WTC11 (cell line): ENCODE measurements at regions not wholly inside any gene's neighbourhood (a gene's known extent, or its start where the extent isn't known, plus 50 kb on each side); places are given as distances from the start of the nearest gene placed in this dataset.

Experiments used
- ATAC-seq: fragments of 200-7000 bp; cut with Tn5 transposase; 2 replicates; pipeline ENCODE4 v1.10.0; 2021; ENCODE audit warnings: mild to moderate bottlenecking, moderate library complexity
- CTCF ChIA-PET: fragments of 300-600 bp; sonication (Branson Sonifier 250); formaldehyde crosslinking; loops from one replicate; lab custom pipeline; 2021; ENCODE audit warnings: antibody characterized with exemption; lab: Charles Lee
- POLR2A ChIA-PET: fragments of 350-600 bp; sonication (Branson Sonifier 250); formaldehyde crosslinking; loops from one replicate; lab custom pipeline; 2021; ENCODE audit warnings: antibody characterized with exemption; lab: Charles Lee
- DNase-seq: peaks from one replicate; pipeline ENCODE4 v3.0.0; 2021; ENCODE audit warnings: low spot score
- H3K27ac Mint-ChIP-seq: 2 replicates; pipeline ENCODE4 v1.8.0; 2021; ENCODE audit warnings: mixed read lengths
- H3K27me3 Mint-ChIP-seq: 2 replicates; pipeline ENCODE4 v1.8.0; 2021; ENCODE audit warnings: low read depth, mild to moderate bottlenecking, moderate library complexity, mixed read lengths
- H3K36me3 Mint-ChIP-seq: 2 replicates; pipeline ENCODE4 v1.8.0; 2021; ENCODE audit warnings: mixed read lengths
- H3K4me1 Mint-ChIP-seq: 2 replicates; pipeline ENCODE4 v1.8.0; 2022; ENCODE audit warnings: mixed read lengths
- H3K4me3 Mint-ChIP-seq: 2 replicates; pipeline ENCODE4 v1.8.0; 2021; ENCODE audit warnings: mild to moderate bottlenecking, moderate library complexity, mixed read lengths
- H3K9me3 Mint-ChIP-seq: 2 replicates; pipeline ENCODE4 v1.8.0; 2021; ENCODE audit warnings: mixed read lengths
- CBFB ChIP-seq: sonication (generic); formaldehyde crosslinking; IDR thresholded peaks from 2 replicates; pipeline ENCODE4 v1.8.1; 2022; ENCODE audit warnings: mild to moderate bottlenecking, low read depth, missing genetic modification reagents
- ELF4 ChIP-seq: sonication (generic); formaldehyde crosslinking; IDR thresholded peaks from 2 replicates; pipeline ENCODE4 v1.8.1; 2022; ENCODE audit warnings: low read depth, mild to moderate bottlenecking, moderate library complexity, missing genetic modification reagents
- FOXP1 ChIP-seq: sonication (generic); formaldehyde crosslinking; IDR thresholded peaks from 2 replicates; pipeline ENCODE4 v1.8.0; 2022; ENCODE audit warnings: missing genetic modification reagents, mild to moderate bottlenecking, moderate library complexity, borderline replicate concordance
- OVOL2 ChIP-seq: fragments of 250-450 bp; sonication (Bioruptor Pico); IDR thresholded peaks from 2 replicates; pipeline ENCODE4 v1.9.0; 2021; ENCODE audit warnings: mild to moderate bottlenecking, borderline replicate concordance
- PRRX2 ChIP-seq: fragments of 250-450 bp; sonication (Bioruptor Pico); IDR thresholded peaks from 2 replicates; pipeline ENCODE4 v1.8.0; 2021; ENCODE audit warnings: mild to moderate bottlenecking
- SOX15 ChIP-seq: fragments of 250-450 bp; sonication (Bioruptor Pico); IDR thresholded peaks from 2 replicates; pipeline ENCODE4 v1.9.0; 2021; ENCODE audit warnings: mild to moderate bottlenecking
- SP1 ChIP-seq: sonication (generic); formaldehyde crosslinking; conservative IDR thresholded peaks from 2 replicates; pipeline ENCODE4 v1.8.1; 2022; ENCODE audit warnings: missing genetic modification reagents
- TEAD4 ChIP-seq: sonication (generic); formaldehyde crosslinking; IDR thresholded peaks from 2 replicates; pipeline ENCODE4 v1.8.0; 2022; ENCODE audit warnings: mild to moderate bottlenecking, missing genetic modification reagents
- ZNF121 ChIP-seq: sonication (generic); formaldehyde crosslinking; IDR thresholded peaks from 2 replicates; pipeline ENCODE4 v1.8.0; 2023; ENCODE audit warnings: missing genetic modification reagents
- ZNF219 ChIP-seq: sonication (generic); formaldehyde crosslinking; IDR thresholded peaks from 2 replicates; pipeline ENCODE4 v1.8.0; 2023; ENCODE audit warnings: missing genetic modification reagents, mild to moderate bottlenecking, borderline replicate concordance
- ZNF416 ChIP-seq: fragments of 250-450 bp; sonication (Bioruptor Pico); IDR thresholded peaks from 2 replicates; pipeline ENCODE4 v1.9.0; 2021; ENCODE audit warnings: mild to moderate bottlenecking, inconsistent platforms
- ZNF671 ChIP-seq: fragments of 250-450 bp; sonication (Bioruptor Pico); IDR thresholded peaks from 2 replicates; pipeline ENCODE4 v1.8.0; 2021; ENCODE audit warnings: mild to moderate bottlenecking
- TF ChIP-seq, protein P1 (sequence below): fragments of 250-450 bp; sonication (Bioruptor Pico); IDR thresholded peaks from 2 replicates; pipeline ENCODE4 v2.1.2; 2022; ENCODE audit warnings: mild to moderate bottlenecking, moderate library complexity
- TF ChIP-seq, protein P2 (sequence below): sonication (generic); formaldehyde crosslinking; conservative IDR thresholded peaks from 2 replicates; pipeline ENCODE4 v1.8.1; 2022; ENCODE audit warnings: mild to moderate bottlenecking, missing genetic modification reagents
- TF ChIP-seq, protein P3 (sequence below): fragments of 250-450 bp; sonication (Bioruptor Pico); IDR thresholded peaks from 2 replicates; pipeline ENCODE4 v1.9.0; 2021; ENCODE audit warnings: mild to moderate bottlenecking
- TF ChIP-seq, protein P4 (sequence below): sonication (generic); formaldehyde crosslinking; IDR thresholded peaks from 2 replicates; pipeline ENCODE4 v1.8.0; 2023; ENCODE audit warnings: mild to moderate bottlenecking, missing genetic modification reagents
- TF ChIP-seq, protein P5 (sequence below): sonication (generic); formaldehyde crosslinking; IDR thresholded peaks from 2 replicates; pipeline ENCODE4 v1.8.1; 2022; ENCODE audit warnings: low read depth, missing genetic modification reagents, borderline replicate concordance
- TF ChIP-seq, protein P6 (sequence below): sonication (generic); formaldehyde crosslinking; IDR thresholded peaks from 2 replicates; pipeline ENCODE4 v1.8.0; 2022; ENCODE audit warnings: mild to moderate bottlenecking, missing genetic modification reagents

DNA sequence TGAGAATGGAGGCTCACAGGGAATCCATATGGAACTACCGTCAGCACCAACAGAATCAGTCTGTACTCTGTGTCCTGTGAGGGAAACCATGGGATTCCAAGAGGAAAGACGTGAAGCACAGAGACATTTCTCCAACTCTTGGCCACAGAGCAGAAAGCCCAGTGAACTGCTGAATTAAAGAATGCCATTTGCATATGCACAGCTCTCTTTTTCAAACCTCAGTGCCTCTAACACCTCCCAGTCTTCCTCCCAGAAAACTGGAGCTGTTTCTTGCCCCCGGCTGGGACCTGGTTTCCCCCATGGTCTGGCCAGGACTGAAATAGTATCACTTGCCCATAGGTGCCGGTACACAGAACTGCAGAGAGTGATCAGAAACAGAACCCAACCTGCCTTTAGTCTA lies 69.6 kb upstream of the FER start:
- peaks cover 24% of the 10 kb centered on the region for H3K4me1 Mint-ChIP-seq
- ATAC-seq (peak; percentile 25; the same call in 1 of the 2 replicates), DNase-seq (no peak)
- no peak for TF ChIP-seq ZNF219 (CRISPR knock-in tag)
- ChIA-PET CTCF (no interaction called here), POLR2A (interaction anchor here (1.6 kb wide), 1 partner anchor 70 kb away, joined by 5 read pairs; the partner anchor contains the start of gene FER)
- peaks cover 3% of the 10 kb centered on the region; the same call in 1 of the 2 replicates for H3K36me3 Mint-ChIP-seq
- no peak overlapping the region for H3K27ac Mint-ChIP-seq
- H3K27me3 Mint-ChIP-seq, result peaks cover 33% of the 10 kb centered on the region
- peaks cover 1% of the 10 kb centered on the region for H3K9me3 Mint-ChIP-seq
- no peak overlapping the region for H3K4me3 Mint-ChIP-seq

DNA sequence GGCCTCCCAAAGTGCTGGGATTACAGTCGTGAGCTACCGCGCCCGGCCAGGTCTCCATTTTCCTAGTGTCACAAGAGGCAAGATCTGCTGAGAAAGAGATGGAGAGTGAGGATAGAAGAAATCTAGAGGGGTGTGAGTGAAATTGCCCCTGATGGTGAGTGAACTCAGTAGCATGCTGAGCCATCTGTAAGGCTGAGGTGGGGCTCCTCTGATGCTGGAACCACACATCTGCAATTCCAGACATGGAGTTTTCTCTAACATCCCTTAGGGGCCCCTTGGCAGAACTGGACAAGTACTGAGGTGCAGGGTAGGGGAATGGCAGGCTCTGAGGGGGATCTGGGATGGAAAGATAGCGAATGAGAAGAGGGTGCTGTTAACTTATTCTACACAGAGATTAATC lies 72.0 kb upstream of the FER start:
- DNase-seq (no peak), ATAC-seq (no peak)
- ChIA-PET CTCF (no interaction called here), POLR2A (interaction anchor here (0.7 kb wide), 1 partner anchor 314 kb away, joined by 3 read pairs; no protein-coding TSS in a partner anchor)
- Mint-ChIP-seq H3K4me1 (peaks cover 32% of the 10 kb centered on the region), H3K27me3 (peaks cover 57% of the 10 kb centered on the region), H3K27ac (no peak overlapping the region), H3K9me3 (no peaks in the 10 kb centered on the region), H3K36me3 (no peaks in the 10 kb centered on the region), H3K4me3 (no peak overlapping the region)
- TF ChIP-seq ELF4 (CRISPR knock-in tag), result no peak
- no peak for TF ChIP-seq ZNF671 (CRISPR knock-in tag)
- TF ChIP-seq OVOL2, result no peak
- TF ChIP-seq SOX15 (CRISPR knock-in tag), result no peak
- no peak for TF ChIP-seq SP1
- TF ChIP-seq, protein P1, sequence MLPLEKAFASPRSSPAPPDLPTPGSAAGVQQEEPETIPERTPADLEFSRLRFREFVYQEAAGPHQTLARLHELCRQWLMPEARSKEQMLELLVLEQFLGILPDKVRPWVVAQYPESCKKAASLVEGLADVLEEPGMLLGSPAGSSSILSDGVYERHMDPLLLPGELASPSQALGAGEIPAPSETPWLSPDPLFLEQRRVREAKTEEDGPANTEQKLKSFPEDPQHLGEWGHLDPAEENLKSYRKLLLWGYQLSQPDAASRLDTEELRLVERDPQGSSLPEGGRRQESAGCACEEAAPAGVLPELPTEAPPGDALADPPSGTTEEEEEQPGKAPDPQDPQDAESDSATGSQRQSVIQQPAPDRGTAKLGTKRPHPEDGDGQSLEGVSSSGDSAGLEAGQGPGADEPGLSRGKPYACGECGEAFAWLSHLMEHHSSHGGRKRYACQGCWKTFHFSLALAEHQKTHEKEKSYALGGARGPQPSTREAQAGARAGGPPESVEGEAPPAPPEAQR (CRISPR knock-in tag), result no peak
- no peak for TF ChIP-seq CBFB (CRISPR knock-in tag)
- TF ChIP-seq, protein P2, sequence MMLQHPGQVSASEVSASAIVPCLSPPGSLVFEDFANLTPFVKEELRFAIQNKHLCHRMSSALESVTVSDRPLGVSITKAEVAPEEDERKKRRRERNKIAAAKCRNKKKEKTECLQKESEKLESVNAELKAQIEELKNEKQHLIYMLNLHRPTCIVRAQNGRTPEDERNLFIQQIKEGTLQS (CRISPR knock-in tag), result no peak
- TF ChIP-seq, protein P3, sequence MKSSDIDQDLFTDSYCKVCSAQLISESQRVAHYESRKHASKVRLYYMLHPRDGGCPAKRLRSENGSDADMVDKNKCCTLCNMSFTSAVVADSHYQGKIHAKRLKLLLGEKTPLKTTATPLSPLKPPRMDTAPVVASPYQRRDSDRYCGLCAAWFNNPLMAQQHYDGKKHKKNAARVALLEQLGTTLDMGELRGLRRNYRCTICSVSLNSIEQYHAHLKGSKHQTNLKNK, result no peak
- TF ChIP-seq, protein P4, sequence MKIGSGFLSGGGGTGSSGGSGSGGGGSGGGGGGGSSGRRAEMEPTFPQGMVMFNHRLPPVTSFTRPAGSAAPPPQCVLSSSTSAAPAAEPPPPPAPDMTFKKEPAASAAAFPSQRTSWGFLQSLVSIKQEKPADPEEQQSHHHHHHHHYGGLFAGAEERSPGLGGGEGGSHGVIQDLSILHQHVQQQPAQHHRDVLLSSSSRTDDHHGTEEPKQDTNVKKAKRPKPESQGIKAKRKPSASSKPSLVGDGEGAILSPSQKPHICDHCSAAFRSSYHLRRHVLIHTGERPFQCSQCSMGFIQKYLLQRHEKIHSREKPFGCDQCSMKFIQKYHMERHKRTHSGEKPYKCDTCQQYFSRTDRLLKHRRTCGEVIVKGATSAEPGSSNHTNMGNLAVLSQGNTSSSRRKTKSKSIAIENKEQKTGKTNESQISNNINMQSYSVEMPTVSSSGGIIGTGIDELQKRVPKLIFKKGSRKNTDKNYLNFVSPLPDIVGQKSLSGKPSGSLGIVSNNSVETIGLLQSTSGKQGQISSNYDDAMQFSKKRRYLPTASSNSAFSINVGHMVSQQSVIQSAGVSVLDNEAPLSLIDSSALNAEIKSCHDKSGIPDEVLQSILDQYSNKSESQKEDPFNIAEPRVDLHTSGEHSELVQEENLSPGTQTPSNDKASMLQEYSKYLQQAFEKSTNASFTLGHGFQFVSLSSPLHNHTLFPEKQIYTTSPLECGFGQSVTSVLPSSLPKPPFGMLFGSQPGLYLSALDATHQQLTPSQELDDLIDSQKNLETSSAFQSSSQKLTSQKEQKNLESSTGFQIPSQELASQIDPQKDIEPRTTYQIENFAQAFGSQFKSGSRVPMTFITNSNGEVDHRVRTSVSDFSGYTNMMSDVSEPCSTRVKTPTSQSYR (CRISPR knock-in tag), result no peak
- TF ChIP-seq TEAD4 (CRISPR knock-in tag), result no peak
- TF ChIP-seq, protein P5, sequence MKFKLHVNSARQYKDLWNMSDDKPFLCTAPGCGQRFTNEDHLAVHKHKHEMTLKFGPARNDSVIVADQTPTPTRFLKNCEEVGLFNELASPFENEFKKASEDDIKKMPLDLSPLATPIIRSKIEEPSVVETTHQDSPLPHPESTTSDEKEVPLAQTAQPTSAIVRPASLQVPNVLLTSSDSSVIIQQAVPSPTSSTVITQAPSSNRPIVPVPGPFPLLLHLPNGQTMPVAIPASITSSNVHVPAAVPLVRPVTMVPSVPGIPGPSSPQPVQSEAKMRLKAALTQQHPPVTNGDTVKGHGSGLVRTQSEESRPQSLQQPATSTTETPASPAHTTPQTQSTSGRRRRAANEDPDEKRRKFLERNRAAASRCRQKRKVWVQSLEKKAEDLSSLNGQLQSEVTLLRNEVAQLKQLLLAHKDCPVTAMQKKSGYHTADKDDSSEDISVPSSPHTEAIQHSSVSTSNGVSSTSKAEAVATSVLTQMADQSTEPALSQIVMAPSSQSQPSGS (CRISPR knock-in tag), result no peak
- TF ChIP-seq ZNF416, result no peak
- TF ChIP-seq ZNF121 (CRISPR knock-in tag), result no peak

DNA sequence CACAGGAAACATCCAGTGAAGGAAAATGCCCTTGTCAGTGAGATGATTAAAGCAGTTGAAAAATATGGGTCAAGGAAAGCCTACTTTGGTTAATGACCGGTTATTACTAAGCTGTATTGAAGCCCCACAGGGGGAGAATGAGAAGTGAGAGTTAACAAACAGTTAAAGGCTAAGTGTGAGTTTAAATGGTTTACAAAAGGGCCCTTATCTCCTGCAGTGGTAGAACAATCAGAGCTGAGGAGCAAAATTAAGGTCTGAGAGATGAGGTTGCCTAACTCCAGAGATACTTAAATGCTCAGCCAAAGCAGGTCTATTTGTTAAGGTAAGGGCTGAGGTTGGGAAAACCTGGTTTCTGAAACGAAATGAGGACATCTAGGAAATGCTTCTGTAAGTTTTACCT lies 75.1 kb upstream of the FER start:
- TF ChIP-seq FOXP1 (CRISPR knock-in tag) (no peak), PRRX2 (no peak)
- TF ChIP-seq, protein P3, result 0 out of 2 replicates have a peak, but pooled peaks have one; percentile 19
- TF ChIP-seq, protein P6, sequence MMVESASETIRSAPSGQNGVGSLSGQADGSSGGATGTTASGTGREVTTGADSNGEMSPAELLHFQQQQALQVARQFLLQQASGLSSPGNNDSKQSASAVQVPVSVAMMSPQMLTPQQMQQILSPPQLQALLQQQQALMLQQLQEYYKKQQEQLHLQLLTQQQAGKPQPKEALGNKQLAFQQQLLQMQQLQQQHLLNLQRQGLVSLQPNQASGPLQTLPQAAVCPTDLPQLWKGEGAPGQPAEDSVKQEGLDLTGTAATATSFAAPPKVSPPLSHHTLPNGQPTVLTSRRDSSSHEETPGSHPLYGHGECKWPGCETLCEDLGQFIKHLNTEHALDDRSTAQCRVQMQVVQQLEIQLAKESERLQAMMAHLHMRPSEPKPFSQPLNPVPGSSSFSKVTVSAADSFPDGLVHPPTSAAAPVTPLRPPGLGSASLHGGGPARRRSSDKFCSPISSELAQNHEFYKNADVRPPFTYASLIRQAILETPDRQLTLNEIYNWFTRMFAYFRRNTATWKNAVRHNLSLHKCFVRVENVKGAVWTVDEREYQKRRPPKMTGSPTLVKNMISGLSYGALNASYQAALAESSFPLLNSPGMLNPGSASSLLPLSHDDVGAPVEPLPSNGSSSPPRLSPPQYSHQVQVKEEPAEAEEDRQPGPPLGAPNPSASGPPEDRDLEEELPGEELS (CRISPR knock-in tag), result 0 out of 2 replicates have a peak, but pooled peaks have one; percentile 11
- H3K27me3 Mint-ChIP-seq, result peaks cover 82% of the 10 kb centered on the region
- no peak overlapping the region for H3K4me3 Mint-ChIP-seq
- peaks cover 22% of the 10 kb centered on the region for H3K4me1 Mint-ChIP-seq
- H3K27ac Mint-ChIP-seq, result no peak overlapping the region
- ChIA-PET CTCF (interaction anchor here (1.4 kb wide), 1 partner anchor 15 kb away, joined by 3 read pairs; no protein-coding TSS in a partner anchor), POLR2A (no interaction called here)
- DNase-seq (no peak), ATAC-seq (peak; percentile 81)
- H3K36me3 Mint-ChIP-seq, result no peaks in the 10 kb centered on the region
- no peaks in the 10 kb centered on the region for H3K9me3 Mint-ChIP-seq
